ENCODE measurements at regions not wholly inside any gene's neighbourhood (a gene's known extent, or its start where the extent isn't known, plus 50 kb on each side); places are given as distances from the start of the nearest gene placed in this dataset.
A peak's percentile ranks its signal among the peaks of the same experiment; 100 is the strongest.

DNA sequence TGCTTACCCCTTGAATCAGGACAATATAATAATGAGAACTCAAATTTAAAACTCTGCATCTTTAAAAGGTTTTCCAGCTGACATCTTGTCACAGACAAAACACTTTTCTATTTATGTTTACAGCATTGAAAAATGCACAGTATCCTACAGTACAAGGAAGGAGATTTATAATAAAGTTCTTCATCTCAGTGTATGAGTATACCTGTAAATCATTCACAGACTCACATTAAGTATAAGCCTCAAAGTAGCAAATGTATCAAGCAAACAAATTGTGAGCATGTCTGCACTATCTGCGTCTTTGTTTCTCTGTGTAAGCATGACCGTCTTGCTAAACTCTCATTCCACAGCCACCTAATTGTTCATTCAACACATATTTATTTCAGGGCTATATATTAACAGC, 52.8 kb downstream of the PPP1R2C start:
- no peak for TF ChIP-seq ZFX (IDR thresholded peaks at IDR 0.05; ENCODE audit: borderline replicate concordance)
- TF ChIP-seq, protein P1, sequence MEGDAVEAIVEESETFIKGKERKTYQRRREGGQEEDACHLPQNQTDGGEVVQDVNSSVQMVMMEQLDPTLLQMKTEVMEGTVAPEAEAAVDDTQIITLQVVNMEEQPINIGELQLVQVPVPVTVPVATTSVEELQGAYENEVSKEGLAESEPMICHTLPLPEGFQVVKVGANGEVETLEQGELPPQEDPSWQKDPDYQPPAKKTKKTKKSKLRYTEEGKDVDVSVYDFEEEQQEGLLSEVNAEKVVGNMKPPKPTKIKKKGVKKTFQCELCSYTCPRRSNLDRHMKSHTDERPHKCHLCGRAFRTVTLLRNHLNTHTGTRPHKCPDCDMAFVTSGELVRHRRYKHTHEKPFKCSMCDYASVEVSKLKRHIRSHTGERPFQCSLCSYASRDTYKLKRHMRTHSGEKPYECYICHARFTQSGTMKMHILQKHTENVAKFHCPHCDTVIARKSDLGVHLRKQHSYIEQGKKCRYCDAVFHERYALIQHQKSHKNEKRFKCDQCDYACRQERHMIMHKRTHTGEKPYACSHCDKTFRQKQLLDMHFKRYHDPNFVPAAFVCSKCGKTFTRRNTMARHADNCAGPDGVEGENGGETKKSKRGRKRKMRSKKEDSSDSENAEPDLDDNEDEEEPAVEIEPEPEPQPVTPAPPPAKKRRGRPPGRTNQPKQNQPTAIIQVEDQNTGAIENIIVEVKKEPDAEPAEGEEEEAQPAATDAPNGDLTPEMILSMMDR (IDR thresholded peaks at IDR 0.05): no peak
- H3K27ac ChIP-seq: no peak overlapping the region

DNA sequence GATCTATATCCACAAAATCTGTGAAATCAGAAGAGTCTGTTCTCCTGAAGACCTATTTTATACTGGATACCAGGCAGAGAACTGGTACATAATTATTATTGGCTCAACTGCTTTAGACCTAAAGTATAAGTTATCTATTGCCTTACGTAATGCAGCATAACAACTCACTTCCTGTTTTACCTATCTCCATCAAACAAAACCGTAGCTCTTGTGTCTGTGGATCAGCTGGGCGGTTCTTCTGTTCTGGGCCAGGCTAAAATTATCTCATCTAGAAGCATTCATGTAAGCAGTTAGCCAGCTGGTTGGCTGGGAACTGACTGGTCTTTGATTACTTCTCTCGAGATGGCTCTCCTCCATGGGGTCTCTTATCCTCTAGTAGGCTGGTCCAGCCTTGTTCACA, 57.8 kb downstream of the PPP1R2C start:
- no peak overlapping the region for H3K27ac ChIP-seq
- TF ChIP-seq ZFX (IDR thresholded peaks at IDR 0.05; ENCODE audit: borderline replicate concordance): no peak
- TF ChIP-seq, protein P1 (IDR thresholded peaks at IDR 0.05): no peak

DNA sequence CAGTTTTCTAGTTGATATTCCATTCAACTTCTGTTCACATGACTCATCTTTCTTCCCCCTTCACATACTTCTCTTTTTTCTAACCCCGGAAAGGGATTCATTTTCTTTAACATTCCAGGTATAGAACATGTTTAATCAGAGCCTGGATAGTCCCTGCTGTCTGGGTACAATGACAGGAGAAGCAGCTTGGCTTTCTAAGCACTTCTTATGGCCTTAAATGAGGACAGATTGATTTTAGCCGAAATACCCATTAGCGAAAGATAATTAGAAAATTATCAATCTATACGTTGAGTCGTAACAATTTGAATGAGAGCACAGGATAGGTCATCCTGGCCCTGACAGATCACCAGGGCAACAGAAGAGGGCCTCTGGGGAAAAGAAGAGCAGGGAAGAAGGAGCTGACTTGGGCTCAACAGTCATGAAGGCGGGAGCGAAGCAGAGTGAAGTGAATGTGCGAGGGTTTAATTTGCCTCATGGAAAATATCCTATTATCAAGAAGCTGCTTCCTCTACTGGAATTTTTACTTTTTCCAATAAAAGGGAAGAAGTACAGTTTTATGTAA, 62.2 kb downstream of the PPP1R2C start:
- no peak overlapping the region for H3K27ac ChIP-seq
- TF ChIP-seq ZFX (IDR thresholded peaks at IDR 0.05; ENCODE audit: borderline replicate concordance): no peak
- TF ChIP-seq, protein P1 (IDR thresholded peaks at IDR 0.05): peak; percentile 46

DNA sequence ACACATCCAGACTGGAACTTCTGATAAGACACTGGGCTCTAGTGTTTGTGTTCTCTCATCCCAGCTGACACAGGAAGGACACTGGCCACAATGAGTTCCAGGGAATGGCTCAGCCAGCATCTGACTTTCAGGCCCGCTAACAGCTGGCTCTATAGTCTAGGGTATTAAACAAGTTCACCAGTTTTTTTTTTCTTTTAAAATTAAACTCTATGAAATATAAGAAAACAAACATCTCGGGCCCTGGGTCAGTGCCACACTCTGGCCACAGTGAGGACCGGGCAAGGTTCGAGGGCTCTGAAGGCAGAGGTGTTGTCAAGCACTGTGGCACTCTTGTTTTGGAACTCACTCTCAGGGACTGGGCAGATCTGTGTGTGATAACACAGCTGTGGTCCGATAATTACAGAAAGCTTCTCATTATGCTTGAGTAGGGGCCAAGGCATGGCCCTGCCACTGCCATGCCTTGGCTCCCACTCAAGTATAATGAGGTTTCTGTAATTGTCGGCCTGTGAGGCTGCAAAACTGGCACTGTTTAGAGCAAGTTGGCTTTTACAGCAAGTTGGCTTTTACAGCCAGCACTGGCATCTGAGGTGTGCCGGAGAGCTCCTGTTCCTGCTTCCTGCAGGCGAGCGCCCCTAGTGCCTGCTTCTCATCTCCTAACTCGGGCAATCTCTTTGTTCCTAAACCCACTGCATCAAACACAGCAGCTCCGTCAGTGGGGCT, 62.8 kb downstream of the PPP1R2C start:
- H3K27ac ChIP-seq: no peak overlapping the region
- no peak for TF ChIP-seq ZFX (IDR thresholded peaks at IDR 0.05; ENCODE audit: borderline replicate concordance)
- TF ChIP-seq, protein P1 (IDR thresholded peaks at IDR 0.05): peak; percentile 78

DNA sequence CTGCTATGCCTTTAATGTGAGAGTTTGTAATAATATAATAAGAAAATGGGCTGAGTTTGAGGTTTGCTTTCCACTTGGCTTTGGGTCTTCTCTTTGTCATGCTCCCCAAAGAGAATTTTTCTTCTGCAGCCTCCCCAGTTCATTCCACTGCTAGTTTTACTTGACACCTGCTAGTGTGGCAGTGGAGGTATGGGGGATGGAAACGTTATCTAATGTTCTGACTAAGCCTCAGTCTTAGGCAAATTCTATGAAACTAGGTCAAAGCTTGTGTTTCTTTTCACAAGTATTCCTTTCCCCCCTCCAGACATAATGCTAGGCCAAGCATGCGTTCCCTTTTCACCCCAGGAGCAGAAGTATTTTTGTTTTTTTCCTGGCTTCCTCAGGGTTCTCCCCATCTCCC, 67.5 kb downstream of the PPP1R2C start:
- no peak overlapping the region for H3K27ac ChIP-seq
- TF ChIP-seq, protein P1 (IDR thresholded peaks at IDR 0.05): no peak
- no peak for TF ChIP-seq ZFX (IDR thresholded peaks at IDR 0.05; ENCODE audit: borderline replicate concordance)

DNA sequence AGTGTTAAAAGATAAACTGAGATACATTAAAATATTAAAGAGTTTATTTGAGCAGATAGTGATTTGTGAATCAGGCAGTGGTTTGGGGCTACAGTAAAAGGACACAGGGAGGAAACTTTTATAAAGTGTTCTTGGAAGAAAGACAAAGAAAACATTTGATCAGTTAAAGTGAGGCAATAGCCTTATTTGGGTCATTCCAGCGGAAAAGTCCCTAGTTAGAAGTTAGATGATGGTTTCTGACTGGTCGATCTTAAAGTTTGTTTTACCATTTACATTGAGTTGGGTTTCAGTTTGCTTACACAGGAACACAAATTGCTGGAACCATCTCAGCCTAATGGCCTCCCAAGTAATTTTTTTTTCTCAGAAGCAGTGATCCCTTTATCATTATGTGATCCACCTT, 69.7 kb downstream of the PPP1R2C start:
- H3K27ac ChIP-seq: peak overlapping the region; percentile 78
- TF ChIP-seq, protein P1 (IDR thresholded peaks at IDR 0.05): no peak
- no peak for TF ChIP-seq ZFX (IDR thresholded peaks at IDR 0.05; ENCODE audit: borderline replicate concordance)

DNA sequence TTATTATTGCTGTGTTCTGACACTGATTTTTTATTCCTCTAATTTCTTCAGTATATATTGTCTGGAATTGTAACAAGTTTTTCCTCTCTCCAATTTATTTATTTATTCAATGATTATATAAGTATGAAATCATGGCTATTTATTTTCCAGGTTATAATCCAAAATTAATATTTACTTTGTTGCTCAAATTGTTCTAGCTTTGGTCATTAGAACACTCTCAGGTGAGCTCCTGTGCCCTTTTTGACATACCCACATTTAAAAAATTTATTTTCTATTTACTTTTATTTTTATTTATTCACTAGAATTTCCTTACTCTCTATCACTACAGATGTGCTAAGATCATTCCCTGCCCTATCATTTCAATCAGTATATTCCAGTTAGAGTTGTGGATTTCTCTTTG, 70.2 kb downstream of the PPP1R2C start:
- TF ChIP-seq, protein P1 (IDR thresholded peaks at IDR 0.05): no peak
- no peak for TF ChIP-seq ZFX (IDR thresholded peaks at IDR 0.05; ENCODE audit: borderline replicate concordance)
- peak overlapping the region; percentile 78 for H3K27ac ChIP-seq

Data from 22Rv1 (cell line).